ENCODE measurements at regions not wholly inside any gene's neighbourhood (a gene's known extent, or its start where the extent isn't known, plus 50 kb on each side); places are given as distances from the start of the nearest gene placed in this dataset.

DNA sequence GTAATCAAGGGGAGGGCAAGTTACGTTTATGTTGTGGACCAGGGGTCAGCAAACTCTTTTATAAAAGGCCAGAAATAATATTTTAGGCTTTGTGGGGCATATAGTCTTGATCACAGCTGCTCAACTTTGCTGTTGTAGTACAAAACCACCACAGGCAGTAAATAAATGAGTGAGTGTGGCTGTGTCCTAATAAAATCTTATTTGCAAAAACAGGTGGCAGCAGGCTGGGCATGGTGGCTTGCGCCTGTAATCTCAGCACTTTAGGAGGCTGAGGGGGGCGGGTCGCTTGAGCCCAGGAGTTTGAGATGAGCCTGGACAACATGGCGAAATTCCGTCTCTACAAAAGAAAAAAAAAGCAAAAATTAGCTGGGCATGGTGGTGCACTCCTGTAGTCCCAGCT is 57.9 kb upstream of the NUP160 start:
- no peak overlapping the region for H2AFZ ChIP-seq (ENCODE audit: low read length)
- no peak overlapping the region for H3K27ac ChIP-seq (ENCODE audit: low read depth, low read length)
- H3K18ac ChIP-seq (ENCODE audit: extremely low read depth, low read length): no peak overlapping the region

More for the DNA sequence above, 57.9 kb upstream of the NUP160 start:
- no peak overlapping the region for H2BK5ac ChIP-seq (ENCODE audit: low read depth, low read length)
- TF ChIP-seq CBX5 (IDR thresholded peaks at IDR 0.05; ENCODE audit: low read depth, low read length): no peak
- no peak for TF ChIP-seq HDAC2 (IDR thresholded peaks at IDR 0.05; ENCODE audit: borderline replicate concordance in 1 of 2, low read depth in 2 of 2, low read length in 2 of 2)
- no peak for TF ChIP-seq TCF12 (IDR thresholded peaks at IDR 0.05; ENCODE audit: low read depth, low read length)
- no peak for TF ChIP-seq CBX8 (IDR thresholded peaks at IDR 0.05; ENCODE audit: borderline replicate concordance, low read depth, low read length)
- no peak for TF ChIP-seq EZH2 (IDR thresholded peaks at IDR 0.05; ENCODE audit: low read depth, low read length, severe bottlenecking)
- no peak overlapping the region for H3K4ac ChIP-seq (replicated peaks; ENCODE audit: insufficient read length, low read depth, low read length)
- no peak overlapping the region for H3K56ac ChIP-seq (replicated peaks; ENCODE audit: insufficient read length, low read depth, low read length)
- no peak overlapping the region for H3K14ac ChIP-seq (ENCODE audit: insufficient read length)
- no peak overlapping the region for H3K4me3 ChIP-seq (ENCODE audit: extremely low read depth in 1 of 4, insufficient read depth in 2 of 4, low read depth in 3 of 4, low read length in 4 of 4)
- POLR2A ChIA-PET (ENCODE audit: partially characterized antibody): no interaction called here
- H2BK20ac ChIP-seq (ENCODE audit: low read length): no peak overlapping the region
- WGBS, 2 experiments (ENCODE audit: extremely low coverage in 1 of 2, insufficient coverage in 1 of 2, insufficient read length in 1 of 2, insufficient replicate concordance in 2 of 2, low coverage in 1 of 2, low lambda C conversion rate in 2 of 2, missing lambda C conversion rate in 1 of 2): 86% methylated on average over 6 of the region's 6 CpGs; no CpG with 5 or more reads in 1 of the 2 experiments
- no peak overlapping the region for H2BK12ac ChIP-seq (ENCODE audit: low read depth, low read length)
- no peaks in the 10 kb centered on the region for H3K4me1 ChIP-seq (replicated peaks in 1 of 4; ENCODE audit: control insufficient read depth in 3 of 4, insufficient read depth in 4 of 4, low read length in 3 of 4)
- no peak overlapping the region for H2BK120ac ChIP-seq (replicated peaks; ENCODE audit: low read depth, low read length)
- H2BK15ac ChIP-seq (ENCODE audit: low read length): no peak overlapping the region
- H3K9me3 ChIP-seq (ENCODE audit: insufficient read depth in 2 of 2, low read depth in 1 of 2, low read length in 1 of 2): no peaks in the 10 kb centered on the region
- no peak overlapping the region for H2AK5ac ChIP-seq (ENCODE audit: low read depth, low read length)
- no peak overlapping the region for H4K5ac ChIP-seq (ENCODE audit: insufficient read length, low read depth, low read length)
- H3K4me2 ChIP-seq (ENCODE audit: insufficient read depth in 1 of 2, low read depth in 2 of 2, low read length in 2 of 2): no peak overlapping the region
- no peak overlapping the region for H3K23ac ChIP-seq (ENCODE audit: insufficient read length)
- no peak overlapping the region for H4K8ac ChIP-seq (ENCODE audit: extremely low read depth, insufficient read depth, low read length)
- H3K36me3 ChIP-seq (ENCODE audit: control insufficient read depth in 2 of 4, insufficient read depth in 4 of 4, low read length in 3 of 4): no peaks in the 10 kb centered on the region
- CTCF ChIA-PET (ENCODE audit: partially characterized antibody): interaction anchor here (0.7 kb wide), 1 partner anchor 25 kb away, joined by 3 read pairs; no protein-coding TSS in a partner anchor
- H3K79me1 ChIP-seq (ENCODE audit: low read depth, low read length): no peaks in the 10 kb centered on the region
- no peaks in the 10 kb centered on the region for H4K20me1 ChIP-seq (replicated peaks in 1 of 2; ENCODE audit: control insufficient read depth in 1 of 2, insufficient read depth in 2 of 2, low read length in 2 of 2)
- no peak for DNase-seq (ENCODE audit: low read depth in 1 of 2, low spot score in 2 of 2)
- no peaks in the 10 kb centered on the region; a peak in 1 of 7 replicates for H3K27me3 ChIP-seq (replicated peaks in 1 of 4; ENCODE audit: control insufficient read depth in 3 of 4, extremely low read depth in 1 of 4, insufficient read depth in 3 of 4, low read length in 3 of 4)
- H3K79me2 ChIP-seq (ENCODE audit: control insufficient read depth in 1 of 2, insufficient read depth in 2 of 2, low read length in 2 of 2): no peaks in the 10 kb centered on the region
- no peaks in the 10 kb centered on the region for H3K23me2 ChIP-seq (ENCODE audit: low read depth, low read length)
- FAIRE-seq: no peak
- no peak overlapping the region for H3K9ac ChIP-seq (replicated peaks in 1 of 4; ENCODE audit: extremely low read depth in 1 of 4, low read depth in 3 of 4, low read length in 3 of 4)
- H4K91ac ChIP-seq (replicated peaks; ENCODE audit: insufficient read length, low read length): no peak overlapping the region

All from H1 (cell line).